HEK293T (cell line): ENCODE measurements at regions not wholly inside any gene's neighbourhood (a gene's known extent, or its start where the extent isn't known, plus 50 kb on each side); places are given as distances from the start of the nearest gene placed in this dataset.

Experiments
- CTCF ChIA-PET: fragments of 350-600 bp; formaldehyde crosslinking; extraction: SDS; loops from one replicate; lab custom pipeline; 2021; ENCODE audit warnings: antibody characterized with exemption, inconsistent platforms; lab: Yijun Ruan, JAX
- POLR2A ChIA-PET: fragments of 350-600 bp; formaldehyde crosslinking; extraction: SDS; loops from one replicate; lab custom pipeline; 2020; ENCODE audit warnings: antibody characterized with exemption, inconsistent platforms; lab: Yijun Ruan, JAX
- DNase-seq: peaks from one replicate; pipeline ENCODE4 v3.0.0; 2012; ENCODE audit warnings: mixed read lengths; ENCODE audit errors: extremely low spot score
- ARNT ChIP-seq: fragments of 450-650 bp; IDR thresholded peaks from 2 replicates; pipeline ENCODE4 v1.6.1; 2017; ENCODE audit warnings: mild to moderate bottlenecking
- BHLHE40 ChIP-seq: fragments of 450-650 bp; IDR thresholded peaks from 2 replicates; pipeline ENCODE4 v1.6.1; 2016; ENCODE audit warnings: mild to moderate bottlenecking, moderate library complexity, borderline replicate concordance
- CTBP1 ChIP-seq: fragments of 450-650 bp; IDR thresholded peaks from 2 replicates; pipeline ENCODE4 v1.6.1; 2016; ENCODE audit warnings: borderline replicate concordance
- ELF4 ChIP-seq: fragments of 450-650 bp; IDR thresholded peaks from 2 replicates; pipeline ENCODE4 v1.6.1; 2017; ENCODE audit warnings: antibody characterized with exemption
- FOXA1 ChIP-seq: fragments of 450-650 bp; IDR thresholded peaks from 2 replicates; pipeline ENCODE4 v1.6.1; 2016; ENCODE audit warnings: mild to moderate bottlenecking
- FOXK2 ChIP-seq: fragments of 450-650 bp; IDR thresholded peaks from 2 replicates; pipeline ENCODE4 v1.6.1; 2016; ENCODE audit warnings: mild to moderate bottlenecking
- FOXM1 ChIP-seq: fragments of 450-650 bp; IDR thresholded peaks from 2 replicates; pipeline ENCODE4 v1.6.1; 2017; ENCODE audit warnings: mild to moderate bottlenecking, borderline replicate concordance
- HDGF ChIP-seq: fragments of 450-650 bp; IDR thresholded peaks from 2 replicates; pipeline ENCODE4 v1.6.1; 2017; ENCODE audit warnings: antibody characterized with exemption, borderline replicate concordance
- L3MBTL2 ChIP-seq: fragments of 450-650 bp; conservative IDR thresholded peaks from 2 replicates; pipeline ENCODE4 v1.6.1; 2016; ENCODE audit warnings: mild to moderate bottlenecking
- LEF1 ChIP-seq: fragments of 450-650 bp; IDR thresholded peaks from 2 replicates; pipeline ENCODE4 v1.6.1; 2017; ENCODE audit warnings: mild to moderate bottlenecking, borderline replicate concordance
- NFRKB ChIP-seq: fragments of 450-650 bp; IDR thresholded peaks from 2 replicates; pipeline ENCODE4 v1.6.1; 2016; ENCODE audit warnings: mild to moderate bottlenecking, moderate library complexity
- SP1 ChIP-seq: fragments of 450-650 bp; IDR thresholded peaks from 2 replicates; pipeline ENCODE4 v1.6.1; 2017
- SUZ12 ChIP-seq: fragments of 450-650 bp; IDR thresholded peaks from 2 replicates; pipeline ENCODE4 v1.6.1; 2016; ENCODE audit warnings: mild to moderate bottlenecking
- TARDBP ChIP-seq: fragments of 450-650 bp; IDR thresholded peaks from 2 replicates; pipeline ENCODE4 v1.6.1; 2016
- ZNF384 ChIP-seq: fragments of 450-650 bp; IDR thresholded peaks from 2 replicates; pipeline ENCODE4 v1.6.1; 2016
- TF ChIP-seq, protein P1 (sequence below): fragments of 450-650 bp; IDR thresholded peaks from 2 replicates; pipeline ENCODE4 v1.6.1; 2016

DNA sequence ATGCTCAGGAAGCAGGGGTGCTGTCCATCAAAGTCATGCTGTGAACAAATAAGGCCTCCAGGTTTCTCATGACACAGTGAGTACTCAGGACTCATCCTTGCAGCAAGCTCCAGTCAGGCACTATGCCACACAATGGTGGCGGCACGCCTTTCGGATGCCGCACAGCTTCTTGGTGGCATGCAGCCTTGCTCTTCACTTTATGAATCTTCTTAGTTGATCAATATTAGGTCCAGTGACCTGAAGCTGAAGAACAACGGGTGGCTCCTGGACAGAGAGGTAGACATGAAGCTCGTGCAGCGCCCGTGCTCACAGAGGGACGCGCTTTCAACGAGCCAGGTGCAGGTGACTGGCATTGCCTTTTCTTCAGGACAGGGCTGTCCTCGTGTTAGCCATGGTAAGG, 653.0 kb upstream of the MGMT start:
- CTCF ChIA-PET = no interaction called here
- POLR2A ChIA-PET = no interaction called here
- DNase-seq = no peak
- no peak for TF ChIP-seq FOXM1
- TF ChIP-seq, protein P1, sequence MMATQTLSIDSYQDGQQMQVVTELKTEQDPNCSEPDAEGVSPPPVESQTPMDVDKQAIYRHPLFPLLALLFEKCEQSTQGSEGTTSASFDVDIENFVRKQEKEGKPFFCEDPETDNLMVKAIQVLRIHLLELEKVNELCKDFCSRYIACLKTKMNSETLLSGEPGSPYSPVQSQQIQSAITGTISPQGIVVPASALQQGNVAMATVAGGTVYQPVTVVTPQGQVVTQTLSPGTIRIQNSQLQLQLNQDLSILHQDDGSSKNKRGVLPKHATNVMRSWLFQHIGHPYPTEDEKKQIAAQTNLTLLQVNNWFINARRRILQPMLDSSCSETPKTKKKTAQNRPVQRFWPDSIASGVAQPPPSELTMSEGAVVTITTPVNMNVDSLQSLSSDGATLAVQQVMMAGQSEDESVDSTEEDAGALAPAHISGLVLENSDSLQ = no peak
- TF ChIP-seq FOXK2 = no peak
- no peak for TF ChIP-seq BHLHE40
- TF ChIP-seq NFRKB = no peak
- TF ChIP-seq FOXA1 = no peak
- no peak for TF ChIP-seq TARDBP
- no peak for TF ChIP-seq CTBP1
- no peak for TF ChIP-seq ELF4
- no peak for TF ChIP-seq LEF1
- TF ChIP-seq L3MBTL2 = no peak
- no peak for TF ChIP-seq ZNF384
- TF ChIP-seq ARNT = no peak
- TF ChIP-seq SUZ12 = no peak
- no peak for TF ChIP-seq HDGF

DNA sequence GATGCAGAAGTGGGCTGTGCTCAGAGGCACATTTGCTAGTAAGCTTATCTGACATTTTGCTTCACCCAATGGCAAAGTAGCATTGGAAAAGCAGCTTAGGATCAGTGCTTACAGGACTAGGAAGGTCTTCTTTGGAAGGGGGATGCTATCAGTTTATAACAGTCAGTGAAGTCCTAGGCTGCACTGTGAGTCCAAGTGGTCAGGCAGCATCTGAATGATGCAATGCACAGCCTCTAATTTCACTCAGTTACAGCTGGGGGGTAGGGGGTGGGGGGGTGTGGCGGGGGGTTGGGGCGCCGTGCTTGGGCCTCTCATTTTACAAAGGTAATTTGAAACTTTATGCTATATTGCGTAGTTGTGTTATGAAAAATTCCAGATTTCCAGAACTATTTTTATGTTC, 652.3 kb upstream of the MGMT start:
- TF ChIP-seq NFRKB (no peak), ELF4 (no peak)
- TF ChIP-seq, protein P1 = no peak
- ChIA-PET POLR2A (no interaction called here), CTCF (no interaction called here)
- DNase-seq = no peak

DNA sequence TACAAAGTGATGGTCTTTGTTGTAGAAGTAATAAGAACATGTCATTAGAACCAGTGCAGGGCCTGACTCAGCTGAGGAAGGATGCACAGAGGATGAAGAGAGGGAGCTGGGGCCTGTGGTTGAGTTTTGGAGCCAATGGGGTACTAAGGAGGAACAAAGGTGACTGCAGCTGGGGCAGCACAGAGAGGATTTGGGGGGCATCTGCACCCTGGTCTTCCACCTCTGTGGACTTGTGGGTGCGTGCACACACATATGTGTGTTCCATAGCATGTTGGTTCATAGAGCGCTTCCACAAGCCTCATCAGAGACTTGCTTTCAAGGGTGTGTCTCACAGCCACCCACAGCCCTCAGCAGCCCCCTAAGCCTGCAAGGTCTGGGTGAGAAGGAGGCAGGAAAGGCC, 650.3 kb upstream of the MGMT start:
- TF ChIP-seq SUZ12 = no peak
- no peak for TF ChIP-seq ARNT
- TF ChIP-seq BHLHE40 = no peak
- TF ChIP-seq ZNF384 = no peak
- no peak for TF ChIP-seq LEF1
- no peak for TF ChIP-seq ELF4
- no peak for TF ChIP-seq FOXM1
- no peak for TF ChIP-seq FOXA1
- TF ChIP-seq NFRKB = no peak
- no peak for TF ChIP-seq L3MBTL2
- no peak for TF ChIP-seq HDGF
- ChIA-PET CTCF (no interaction called here), POLR2A (no interaction called here)
- DNase-seq = no peak

DNA sequence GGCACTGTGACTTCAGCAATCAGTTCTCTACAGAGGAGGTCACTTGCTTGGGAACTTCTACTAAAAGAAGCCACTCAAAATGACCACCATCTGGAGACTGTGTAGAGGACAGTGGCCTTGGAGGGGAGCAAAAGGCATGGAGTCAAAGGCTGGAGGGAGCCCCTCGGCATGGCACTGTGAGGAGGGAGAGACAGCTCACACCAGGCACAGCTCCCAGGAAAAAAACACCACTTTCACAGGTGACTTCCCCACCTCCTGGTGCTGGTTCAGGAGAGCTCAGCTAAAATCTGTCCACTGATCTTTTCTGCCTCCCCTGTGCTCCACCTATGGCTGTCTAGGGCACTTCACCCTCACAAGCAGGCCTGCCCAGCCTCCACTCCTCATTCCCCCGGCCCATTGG, 649.4 kb upstream of the MGMT start:
- ChIA-PET POLR2A (no interaction called here), CTCF (no interaction called here)
- no peak for DNase-seq
- no peak for TF ChIP-seq FOXK2

DNA sequence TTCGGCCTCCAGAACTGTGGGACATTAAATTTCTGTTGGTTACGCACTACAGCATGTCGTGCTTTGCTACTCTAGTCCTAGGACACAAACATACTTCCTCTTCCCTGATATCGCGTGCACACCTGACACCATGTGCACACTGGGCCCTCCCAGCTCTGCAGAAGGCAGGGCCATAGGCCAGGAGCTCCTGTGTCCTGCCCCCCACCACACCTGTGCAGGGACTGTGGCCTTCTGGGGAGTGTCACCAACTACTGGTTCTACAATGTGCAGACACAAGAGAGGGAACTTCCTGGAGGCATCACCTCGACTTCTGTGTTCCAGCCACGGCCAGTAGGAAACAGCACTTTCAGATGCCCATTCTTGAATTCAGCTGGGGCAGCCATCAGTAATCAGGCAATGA, 646.4 kb upstream of the MGMT start:
- no peak for TF ChIP-seq HDGF
- no peak for TF ChIP-seq L3MBTL2
- TF ChIP-seq LEF1 = no peak
- TF ChIP-seq ELF4 = no peak
- TF ChIP-seq FOXK2 = no peak
- no peak for TF ChIP-seq FOXM1
- TF ChIP-seq, protein P1 = no peak
- TF ChIP-seq FOXA1 = no peak
- TF ChIP-seq NFRKB = no peak
- no peak for TF ChIP-seq ARNT
- TF ChIP-seq TARDBP = no peak
- TF ChIP-seq SP1 = no peak
- no peak for TF ChIP-seq SUZ12
- TF ChIP-seq ZNF384 = no peak
- no peak for TF ChIP-seq CTBP1
- no peak for TF ChIP-seq BHLHE40
- DNase-seq = no peak
- ChIA-PET POLR2A (no interaction called here), CTCF (no interaction called here)

DNA sequence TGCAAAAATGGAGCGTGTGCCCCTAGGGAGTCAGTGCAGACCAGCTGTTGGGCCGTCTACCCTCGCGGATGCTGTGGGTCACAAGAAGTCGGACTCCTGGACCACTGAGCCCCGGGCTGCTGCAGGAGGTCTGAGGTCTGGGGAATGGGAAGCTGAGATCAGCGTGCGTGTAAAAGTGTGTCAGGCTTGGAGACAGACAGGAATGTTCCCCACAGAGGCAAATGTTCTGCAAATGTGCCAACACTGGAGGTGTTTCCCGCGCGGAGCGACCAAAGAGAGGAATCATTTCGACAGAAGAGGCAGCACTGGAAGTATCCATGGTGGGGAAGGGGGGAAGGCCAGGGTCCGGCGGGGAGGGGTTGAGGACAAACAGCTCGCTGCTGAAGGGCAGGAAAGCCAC, 643.8 kb upstream of the MGMT start:
- no peak for TF ChIP-seq L3MBTL2
- TF ChIP-seq ZNF384 = no peak
- TF ChIP-seq CTBP1 = no peak
- TF ChIP-seq FOXM1 = no peak
- no peak for TF ChIP-seq FOXK2
- TF ChIP-seq ARNT = no peak
- no peak for TF ChIP-seq FOXA1
- no peak for TF ChIP-seq SP1
- TF ChIP-seq BHLHE40 = no peak
- no peak for TF ChIP-seq SUZ12
- TF ChIP-seq HDGF = no peak
- TF ChIP-seq, protein P1 = no peak
- no peak for TF ChIP-seq LEF1
- no peak for TF ChIP-seq ELF4
- no peak for TF ChIP-seq NFRKB
- TF ChIP-seq TARDBP = no peak
- ChIA-PET CTCF (no interaction called here), POLR2A (no interaction called here)
- DNase-seq = no peak
